Neural cell (in vitro differentiated cells): ENCODE measurements at regions not wholly inside any gene's neighbourhood (a gene's known extent, or its start where the extent isn't known, plus 50 kb on each side); places are given as distances from the start of the nearest gene placed in this dataset.

Experiments
- H2AFZ ChIP-seq: fragments of 200-600, 300-800 bp; sonication (generic), shearing (Covaris generic); 2 replicates; pipeline ENCODE4 v1.6.0; 2014; ENCODE audit warnings: low read depth, mild to moderate bottlenecking, antibody characterized with exemption, low read length, moderate library complexity
- H3F3A ChIP-seq: fragments of 200-600 bp; shearing (Covaris generic); 2 replicates; pipeline ENCODE4 v1.6.1; 2016; ENCODE audit warnings: mild to moderate bottlenecking, moderate library complexity, mixed read lengths, antibody characterized with exemption, low read length; ENCODE audit not compliant: insufficient read depth, poor library complexity, severe bottlenecking
- H3K27ac ChIP-seq: fragments of 200-600, 300-800 bp; sonication (generic), shearing (Covaris generic); 2 replicates; pipeline ENCODE4 v1.5.1; 2014; ENCODE audit warnings: mild to moderate bottlenecking, low read length, moderate library complexity
- H3K27me3 ChIP-seq: fragments of 300-800, 200-600 bp; sonication (generic), shearing (Covaris generic); 2 replicates; pipeline ENCODE4 v1.6.0; 2014; ENCODE audit warnings: mild to moderate bottlenecking, low read depth, low read length, moderate library complexity; ENCODE audit not compliant: insufficient read depth
- H3K36me3 ChIP-seq: fragments of 300-800, 200-600 bp; sonication (generic), shearing (Covaris generic); 2 replicates; pipeline ENCODE4 v1.5.1; 2014; ENCODE audit warnings: mild to moderate bottlenecking, antibody characterized with exemption, low read length, moderate library complexity; ENCODE audit not compliant: insufficient read depth
- H3K4me2 ChIP-seq: fragments of 300-800, 200-600 bp; sonication (generic), shearing (Covaris generic); 2 replicates; pipeline ENCODE4 v1.6.0; 2014; ENCODE audit warnings: mild to moderate bottlenecking, low read length
- H3K4me3 ChIP-seq: fragments of 300-800, 200-600 bp; sonication (generic), shearing (Covaris generic); 2 replicates; pipeline ENCODE4 v1.5.1; 2014; ENCODE audit warnings: mild to moderate bottlenecking, low read length, moderate library complexity
- H3K79me2 ChIP-seq: fragments of 200-600 bp; shearing (Covaris generic); replicated peaks from 2 replicates; pipeline ENCODE4 v1.6.0; 2014; ENCODE audit warnings: mild to moderate bottlenecking, low read length, moderate library complexity; ENCODE audit not compliant: insufficient read depth
- H3K9ac ChIP-seq: fragments of 300-800, 200-600 bp; sonication (generic), shearing (Covaris generic); 2 replicates; pipeline ENCODE4 v1.6.1; 2016; ENCODE audit warnings: mild to moderate bottlenecking, low read length, mixed read lengths
- H3K9me2 ChIP-seq: fragments of 200-600 bp; shearing (Covaris generic); 2 replicates; pipeline ENCODE4 v1.6.1; 2016; ENCODE audit warnings: mild to moderate bottlenecking, low read length, mixed read lengths; ENCODE audit not compliant: insufficient read depth
- H3K9me3 ChIP-seq: fragments of 200-600, 300-800 bp; sonication (generic), shearing (Covaris generic); 2 replicates; pipeline ENCODE4 v1.6.1; 2016; ENCODE audit warnings: mild to moderate bottlenecking, mixed run types, low read length, moderate library complexity, mixed read lengths
- H4K20me1 ChIP-seq: fragments of 200-600 bp; shearing (Covaris generic); 2 replicates; pipeline ENCODE4 v1.6.1; 2016; ENCODE audit warnings: mild to moderate bottlenecking, mixed run types; ENCODE audit not compliant: insufficient read depth
- CTCF ChIP-seq: fragments of 450-650 bp; IDR thresholded peaks from 2 replicates; pipeline ENCODE4 v1.5.1; 2014; ENCODE audit warnings: antibody characterized with exemption, mild to moderate bottlenecking, moderate library complexity; ENCODE audit not compliant: poor library complexity, severe bottlenecking
- EP300 ChIP-seq: fragments of 450-650 bp; conservative IDR thresholded peaks from 2 replicates; pipeline ENCODE4 v1.6.1; 2014; ENCODE audit warnings: antibody characterized with exemption, mild to moderate bottlenecking, moderate library complexity; ENCODE audit not compliant: poor library complexity, severe bottlenecking
- EZH2 ChIP-seq: fragments of 200-600, 300-800 bp; shearing (Covaris generic), sonication (generic); IDR thresholded peaks from 2 replicates; pipeline ENCODE4 v1.6.1; 2014; ENCODE audit warnings: antibody characterized with exemption, low read length, borderline replicate concordance, mild to moderate bottlenecking; ENCODE audit not compliant: insufficient read depth, poor library complexity, severe bottlenecking
- MXI1 ChIP-seq: fragments of 450-650 bp; conservative IDR thresholded peaks from 2 replicates; pipeline ENCODE4 v1.6.1; 2014; ENCODE audit warnings: antibody characterized with exemption, mild to moderate bottlenecking; ENCODE audit not compliant: poor library complexity, severe bottlenecking
- POLR2AphosphoS5 ChIP-seq: IDR thresholded peaks from 2 replicates; pipeline ENCODE4 v1.6.1; 2012
- RAD21 ChIP-seq: fragments of 450-650 bp; conservative IDR thresholded peaks from 2 replicates; pipeline ENCODE4 v1.6.1; 2014; ENCODE audit warnings: antibody characterized with exemption, mild to moderate bottlenecking, moderate library complexity
- REST ChIP-seq: IDR thresholded peaks from 2 replicates; pipeline ENCODE4 v1.6.1; 2012; ENCODE audit warnings: borderline replicate concordance
- SMC3 ChIP-seq: fragments of 450-650 bp; conservative IDR thresholded peaks from 2 replicates; pipeline ENCODE4 v1.6.1; 2014; ENCODE audit warnings: antibody characterized with exemption, mild to moderate bottlenecking, moderate library complexity; ENCODE audit not compliant: poor library complexity
- TAF1 ChIP-seq: IDR thresholded peaks from 2 replicates; pipeline ENCODE4 v1.6.1; 2012; ENCODE audit warnings: low read depth

- Histone ChIP-seq H3F3A (no peaks in the 10 kb centered on the region), H3K36me3 (no peaks in the 10 kb centered on the region), H3K4me2 (no peak overlapping the region), H3K4me3 (no peak overlapping the region), H3K27me3 (no peaks in the 10 kb centered on the region), H3K27ac (no peak overlapping the region), H4K20me1 (no peaks in the 10 kb centered on the region), H3K9ac (no peak overlapping the region), H2AFZ (no peak overlapping the region), H3K9me3 (no peaks in the 10 kb centered on the region), H3K79me2 (no peaks in the 10 kb centered on the region), H3K9me2 (no peaks in the 10 kb centered on the region)
- TF ChIP-seq POLR2AphosphoS5 (no peak), SMC3 (no peak), EZH2 (no peak), RAD21 (no peak), EP300 (no peak), REST (no peak), TAF1 (no peak), CTCF (no peak), MXI1 (no peak)
Measured at GRCh38 chr13:42709276-42709675, 72.1 kb upstream of the FAM216B start.

- H3K27me3 ChIP-seq, result no peaks in the 10 kb centered on the region
- no peak overlapping the region for H3K9ac ChIP-seq
- no peak overlapping the region for H2AFZ ChIP-seq
- H3K36me3 ChIP-seq, result no peaks in the 10 kb centered on the region
- H3K27ac ChIP-seq, result no peak overlapping the region
- H3F3A ChIP-seq, result no peaks in the 10 kb centered on the region
- no peaks in the 10 kb centered on the region for H4K20me1 ChIP-seq
- no peak overlapping the region for H3K4me2 ChIP-seq
- TF ChIP-seq EP300, result no peak
- TF ChIP-seq TAF1, result no peak
- no peak for TF ChIP-seq MXI1
- TF ChIP-seq RAD21, result no peak
- TF ChIP-seq EZH2, result no peak
- no peak for TF ChIP-seq SMC3
- TF ChIP-seq POLR2AphosphoS5, result no peak
- no peak for TF ChIP-seq CTCF
- no peak for TF ChIP-seq REST
- H3K4me3 ChIP-seq, result no peak overlapping the region
- no peaks in the 10 kb centered on the region for H3K9me2 ChIP-seq
- no peaks in the 10 kb centered on the region for H3K9me3 ChIP-seq
- H3K79me2 ChIP-seq, result no peaks in the 10 kb centered on the region
Measured at GRCh38 chr13:42715909-42716308, 65.5 kb upstream of the FAM216B start.
